A673 (cell line): ENCODE measurements at regions not wholly inside any gene's neighbourhood (a gene's known extent, or its start where the extent isn't known, plus 50 kb on each side); places are given as distances from the start of the nearest gene placed in this dataset.

Experiments
- BruUV-seq: library from RNA; stranded (reverse); fragments of 400-500 nt; replicated peaks from 2 replicates; lab custom pipeline; 2021; lab: Mats Ljungman, UMichigan
- CTCF ChIA-PET: fragments of 300-600 bp; sonication (Branson Sonifier 250); formaldehyde crosslinking; loops from one replicate; lab custom pipeline; 2022; ENCODE audit warnings: antibody characterized with exemption; lab: Charles Lee
- POLR2A ChIA-PET: fragments of 300-600 bp; sonication (Branson Sonifier 250); formaldehyde crosslinking; loops from one replicate; lab custom pipeline; 2022; ENCODE audit warnings: antibody characterized with exemption; ENCODE audit not compliant: low non-redundant PET; lab: Charles Lee
- DNase-seq: peaks from one replicate; pipeline ENCODE4 v3.0.0-alpha.2; 2015; ENCODE audit warnings: low spot score
- H3K27ac ChIP-seq: fragments of 200-600 bp; sonication (generic); 2 replicates; pipeline ENCODE4 v1.5.1; 2016; ENCODE audit warnings: mixed run types, low read depth, mild to moderate bottlenecking, mixed read lengths, antibody characterized with exemption, low read length; ENCODE audit not compliant: poor library complexity, severe bottlenecking
- H3K27me3 ChIP-seq: fragments of 200-600 bp; sonication (generic); replicated peaks from 2 replicates; pipeline ENCODE4 v1.6.1; 2017; ENCODE audit warnings: mixed run types, low read depth, mild to moderate bottlenecking, mixed read lengths, antibody characterized with exemption, low read length; ENCODE audit not compliant: insufficient read depth, poor library complexity
- H3K36me3 ChIP-seq: fragments of 200-600 bp; sonication (generic); 2 replicates; pipeline ENCODE4 v1.6.1; 2016; ENCODE audit warnings: mixed run types, mild to moderate bottlenecking, mixed read lengths, antibody characterized with exemption, low read length; ENCODE audit not compliant: insufficient read depth, poor library complexity, severe bottlenecking
- H3K4me1 ChIP-seq: fragments of 200-600 bp; sonication (generic); 2 replicates; pipeline ENCODE4 v1.6.1; 2017; ENCODE audit warnings: mixed run types, mild to moderate bottlenecking, mixed read lengths, antibody characterized with exemption, low read length; ENCODE audit not compliant: insufficient read depth, poor library complexity, severe bottlenecking
- H3K4me3 ChIP-seq: fragments of 200-600 bp; sonication (generic); 2 replicates; pipeline ENCODE4 v1.5.1; 2016; ENCODE audit warnings: low read depth, mixed run types, mild to moderate bottlenecking, mixed read lengths, low read length; ENCODE audit not compliant: poor library complexity, severe bottlenecking
- H3K9me3 ChIP-seq: fragments of 200-600 bp; sonication (generic); 2 replicates; pipeline ENCODE4 v1.6.1; 2016; ENCODE audit warnings: mixed run types, low read depth, mild to moderate bottlenecking, mixed read lengths, antibody characterized with exemption, low read length; ENCODE audit not compliant: poor library complexity, severe bottlenecking
- CTCF ChIP-seq: fragments of 300-800, 200-600 bp; sonication (generic); conservative IDR thresholded peaks from 2 replicates; pipeline ENCODE4 v1.5.1; 2017; ENCODE audit warnings: low read depth, mild to moderate bottlenecking, antibody characterized with exemption, low read length, moderate library complexity, mixed read lengths
- EZH2 ChIP-seq: fragments of 200-600 bp; sonication (generic); IDR thresholded peaks from 2 replicates; pipeline ENCODE4 v1.6.1; 2017; ENCODE audit warnings: borderline replicate concordance, low read depth, mild to moderate bottlenecking, mixed read lengths, antibody characterized with exemption, low read length; ENCODE audit not compliant: poor library complexity, severe bottlenecking
- intact Hi-C: fragments of 100-400 bp; cut with micrococcal nuclease; formaldehyde crosslinking; loops from one replicate; pipeline ENCODE4 v1.10.0; 2022; ENCODE audit not compliant: unreplicated experiment

DNA sequence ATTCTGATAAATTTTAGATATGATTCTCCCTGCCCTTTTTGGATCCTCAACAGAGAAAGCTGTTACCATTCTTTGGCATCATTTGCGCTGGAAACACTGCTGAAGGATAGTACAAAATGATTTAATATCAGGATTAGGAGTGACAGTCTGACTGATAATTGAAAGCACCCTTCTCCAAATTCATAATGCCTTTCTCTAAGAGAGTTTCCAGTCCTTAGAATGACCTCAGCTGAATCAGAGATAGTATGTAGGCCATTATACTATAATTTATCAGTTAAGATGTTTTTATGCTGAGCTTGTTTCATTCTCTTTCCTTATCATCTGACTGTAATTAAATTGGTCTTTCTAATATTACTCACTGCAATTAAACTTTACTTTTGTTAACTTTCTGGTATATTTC lies 166.7 kb downstream of the ZNF326 start:
- BruUV-seq: no TSS peak
- TF ChIP-seq CTCF (no peak), EZH2 (no peak)
- H3K27me3 ChIP-seq: no peaks in the 10 kb centered on the region
- no peak overlapping the region for H3K4me3 ChIP-seq
- H3K9me3 ChIP-seq: no peaks in the 10 kb centered on the region
- H3K27ac ChIP-seq: no peak overlapping the region
- no peaks in the 10 kb centered on the region for H3K36me3 ChIP-seq
- H3K4me1 ChIP-seq: no peaks in the 10 kb centered on the region
- DNase-seq: no peak
- ChIA-PET POLR2A (no interaction called here), CTCF (no interaction called here)
- intact Hi-C loops: no loop called here

- Histone ChIP-seq H3K9me3 (no peaks in the 10 kb centered on the region), H3K36me3 (no peaks in the 10 kb centered on the region), H3K4me3 (no peak overlapping the region), H3K27me3 (no peaks in the 10 kb centered on the region), H3K27ac (no peak overlapping the region), H3K4me1 (no peaks in the 10 kb centered on the region)
- BruUV-seq: no TSS peak
- TF ChIP-seq EZH2: no peak
- intact Hi-C loops: no loop called here
- no peak for DNase-seq
- POLR2A ChIA-PET: no interaction called here
- CTCF ChIA-PET: no interaction called here
Observed at GRCh38 chr1:90155721-90156487, 161.0 kb downstream of the ZNF326 start.

DNA sequence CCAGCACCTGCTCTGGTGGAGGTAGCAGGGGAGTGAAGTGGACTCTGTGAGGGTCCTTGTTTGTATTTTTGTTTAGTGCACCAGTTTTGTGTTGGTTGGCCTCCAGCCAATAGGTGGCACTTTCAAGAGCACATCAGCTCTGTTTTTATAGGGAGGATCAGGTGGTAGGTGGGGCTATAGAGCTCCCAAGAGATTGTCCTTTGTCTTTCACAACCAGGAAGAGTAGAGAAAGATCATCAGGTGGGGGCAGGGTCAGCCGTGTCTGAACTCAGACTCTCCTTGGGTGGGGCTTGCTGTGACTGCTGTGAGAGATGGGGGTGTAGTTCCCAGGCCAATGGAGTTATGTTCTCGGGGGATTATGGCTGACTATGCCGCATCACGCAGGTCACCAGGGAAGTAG lies 159.8 kb downstream of the ZNF326 start:
- BruUV-seq: no TSS peak
- CTCF ChIA-PET: no interaction called here
- no peak for DNase-seq
- H3K9me3 ChIP-seq: no peaks in the 10 kb centered on the region
- no peak overlapping the region for H3K4me3 ChIP-seq
- TF ChIP-seq EZH2: no peak
- TF ChIP-seq CTCF: no peak
- no peak overlapping the region for H3K27ac ChIP-seq
- H3K36me3 ChIP-seq: no peaks in the 10 kb centered on the region
- H3K27me3 ChIP-seq: no peaks in the 10 kb centered on the region
- H3K4me1 ChIP-seq: no peaks in the 10 kb centered on the region
- intact Hi-C loops: no loop called here
- POLR2A ChIA-PET: no interaction called here

DNA sequence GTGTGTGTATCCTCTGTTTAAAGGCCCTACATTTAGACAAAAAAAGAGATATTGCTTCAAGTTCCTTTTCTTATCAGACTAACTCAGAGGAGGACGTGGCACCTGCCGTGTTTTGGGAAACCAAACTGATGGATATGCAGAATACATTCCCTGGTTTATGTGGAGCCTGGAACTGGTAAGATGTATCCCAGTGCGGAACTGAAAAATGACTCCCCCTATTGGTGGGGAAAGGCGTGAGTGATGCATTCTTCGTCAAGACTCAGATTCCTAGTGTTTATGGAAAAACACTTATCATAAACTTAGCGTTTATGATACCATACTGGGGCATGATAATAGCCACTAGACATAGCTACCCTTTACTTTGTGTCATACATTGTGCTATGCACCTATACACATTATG lies 154.2 kb downstream of the ZNF326 start:
- Histone ChIP-seq H3K9me3 (no peaks in the 10 kb centered on the region), H3K36me3 (no peaks in the 10 kb centered on the region), H3K27ac (no peak overlapping the region), H3K4me1 (peaks cover 13% of the 10 kb centered on the region), H3K27me3 (no peaks in the 10 kb centered on the region), H3K4me3 (no peak overlapping the region)
- TF ChIP-seq CTCF: peak; percentile 47
- TF ChIP-seq EZH2: no peak
- ChIA-PET CTCF (no interaction called here), POLR2A (no interaction called here)
- no peak for DNase-seq
- intact Hi-C loops: no loop called here
- BruUV-seq: no TSS peak
